Mesendoderm (in vitro differentiated cells): ENCODE measurements at regions not wholly inside any gene's neighbourhood (a gene's known extent, or its start where the extent isn't known, plus 50 kb on each side); places are given as distances from the start of the nearest gene placed in this dataset.
"Not testable (repeated sequence)": the region's sequence is repeated elsewhere in the genome, so short reads cannot be mapped to it uniquely, and the experiment has no call there.

ENCODE experiments used
- DNase-seq: peaks from one replicate; pipeline ENCODE4 v3.0.0; 2013
- H2AK5ac ChIP-seq: 2 replicates; pipeline ENCODE4 v1.6.1; 2013; ENCODE audit warnings: low read length, inconsistent platforms
- H2BK120ac ChIP-seq: 2 replicates; pipeline ENCODE4 v1.6.1; 2013; ENCODE audit warnings: low read depth, mild to moderate bottlenecking, low read length, moderate library complexity, mixed read lengths
- H2BK15ac ChIP-seq: replicated peaks from 2 replicates; pipeline ENCODE4 v1.6.1; 2013; ENCODE audit warnings: low read depth, mild to moderate bottlenecking, moderate library complexity
- H2BK5ac ChIP-seq: 2 replicates; pipeline ENCODE4 v1.6.1; 2013; ENCODE audit warnings: low read length, inconsistent platforms
- H3K18ac ChIP-seq: 2 replicates; pipeline ENCODE4 v1.6.1; 2013; ENCODE audit warnings: mild to moderate bottlenecking, low read length, mixed read lengths
- H3K23ac ChIP-seq: one replicate; pipeline ENCODE4 v1.6.1; 2013; ENCODE audit warnings: low read length
- H3K27ac ChIP-seq: 2 replicates; pipeline ENCODE4 v1.5.1; 2013; ENCODE audit warnings: low read depth, mild to moderate bottlenecking, inconsistent platforms, low read length, moderate library complexity
- H3K27me3 ChIP-seq: 2 replicates; pipeline ENCODE4 v1.6.1; 2013; ENCODE audit warnings: low read length, control low read depth, mild to moderate bottlenecking, inconsistent platforms; ENCODE audit not compliant: insufficient read depth, poor library complexity
- H3K36me3 ChIP-seq: 2 replicates; pipeline ENCODE4 v1.6.1; 2013; ENCODE audit warnings: low read length, inconsistent platforms; ENCODE audit not compliant: control insufficient read depth, insufficient read depth
- H3K4ac ChIP-seq: one replicate; pipeline ENCODE4 v1.6.1; 2013; ENCODE audit warnings: low read depth, mild to moderate bottlenecking, low read length, moderate library complexity
- H3K4me1 ChIP-seq: 2 replicates; pipeline ENCODE4 v1.6.1; 2013; ENCODE audit warnings: low read depth, low read length, inconsistent platforms; ENCODE audit not compliant: control insufficient read depth
- H3K4me2 ChIP-seq: 2 replicates; pipeline ENCODE4 v1.6.1; 2013; ENCODE audit warnings: low read length
- H3K4me3 ChIP-seq: 2 replicates; pipeline ENCODE4 v1.5.1; 2013; ENCODE audit warnings: mild to moderate bottlenecking, low read length
- H3K56ac ChIP-seq: one replicate; pipeline ENCODE4 v1.6.1; 2013; ENCODE audit warnings: low read length
- H3K79me1 ChIP-seq: 2 replicates; pipeline ENCODE4 v1.6.1; 2013; ENCODE audit warnings: low read length, inconsistent platforms
- H3K79me2 ChIP-seq: 2 replicates; pipeline ENCODE4 v1.6.1; 2013; ENCODE audit warnings: mild to moderate bottlenecking, low read length; ENCODE audit not compliant: control insufficient read depth, insufficient read depth
- H3K9ac ChIP-seq: 2 replicates; pipeline ENCODE4 v1.6.1; 2013; ENCODE audit warnings: low read length, inconsistent platforms
- H4K5ac ChIP-seq: one replicate; pipeline ENCODE4 v1.6.1; 2013; ENCODE audit warnings: low read length
- H4K8ac ChIP-seq: one replicate; pipeline ENCODE4 v1.6.1; 2013; ENCODE audit warnings: low read depth, mild to moderate bottlenecking, control low read depth, low read length, moderate library complexity
- WGBS: extraction: QIAGEN DNeasy Blood & Tissue Kit; methylation state at CpG from one replicate; pipeline ENCODE4 v1.1.7; 2013; ENCODE audit warnings: low lambda C conversion rate, missing lambda C conversion rate; ENCODE audit not compliant: insufficient coverage; ENCODE audit errors: extremely low coverage; 5-methylcytosine and 5-hydroxymethylcytosine counted together

GRCh38 chr1:120567620-120568019 lies 152.8 kb downstream of the NBPF8 start:
- not testable (repeated sequence) for H4K5ac ChIP-seq, H2BK120ac ChIP-seq, H3K4me2 ChIP-seq, H3K4me1 ChIP-seq, H3K4me3 ChIP-seq, H2BK15ac ChIP-seq, H3K79me1 ChIP-seq, DNase-seq, H3K9ac ChIP-seq, H3K18ac ChIP-seq, H3K23ac ChIP-seq, H2BK5ac ChIP-seq, H3K4ac ChIP-seq, H2AK5ac ChIP-seq, H3K27ac ChIP-seq, H3K56ac ChIP-seq, H4K8ac ChIP-seq, H3K36me3 ChIP-seq, H3K79me2 ChIP-seq, H3K27me3 ChIP-seq
- WGBS, result no CpG with 5 or more reads among the region's 3 CpGs

DNA sequence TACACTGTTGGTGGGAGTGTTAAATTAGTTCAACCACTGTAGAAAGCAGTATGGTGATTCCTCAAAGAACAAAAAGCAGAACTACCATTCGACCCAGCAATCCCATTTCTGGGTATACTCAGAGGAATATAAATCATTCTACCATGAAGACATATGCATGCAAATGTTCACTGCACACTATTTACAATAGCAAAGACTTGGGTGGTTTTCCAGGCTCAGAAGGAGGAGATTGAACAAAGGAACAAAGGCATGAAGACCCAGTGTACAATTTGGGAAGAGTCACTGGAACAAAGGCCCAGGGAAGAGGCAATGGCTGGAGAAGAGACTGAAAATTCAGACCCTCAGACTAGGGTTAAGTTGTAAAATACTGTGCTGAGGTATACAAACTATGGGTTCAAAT lies 148.5 kb upstream of the NBPF26 start:
- H3K4me1 ChIP-seq, H3K4ac ChIP-seq, H2BK15ac ChIP-seq, DNase-seq, H3K4me2 ChIP-seq, H4K5ac ChIP-seq, H2BK5ac ChIP-seq, H4K8ac ChIP-seq, H2BK120ac ChIP-seq, H3K56ac ChIP-seq, H2AK5ac ChIP-seq, H3K27me3 ChIP-seq, H3K9ac ChIP-seq, H3K18ac ChIP-seq, H3K4me3 ChIP-seq, H3K23ac ChIP-seq, H3K27ac ChIP-seq, H3K79me2 ChIP-seq, H3K79me1 ChIP-seq, H3K36me3 ChIP-seq: not testable (repeated sequence)
- no CpG with 5 or more reads among the region's 1 CpG for WGBS

- not testable (repeated sequence) for H3K4ac ChIP-seq, H3K27me3 ChIP-seq, H3K18ac ChIP-seq, H4K8ac ChIP-seq, H2AK5ac ChIP-seq, H3K27ac ChIP-seq, H3K4me1 ChIP-seq, H4K5ac ChIP-seq, H3K4me2 ChIP-seq, H2BK5ac ChIP-seq, H2BK120ac ChIP-seq, DNase-seq, H3K4me3 ChIP-seq, H3K79me2 ChIP-seq, H3K36me3 ChIP-seq, H2BK15ac ChIP-seq, H3K79me1 ChIP-seq, H3K56ac ChIP-seq, H3K23ac ChIP-seq, H3K9ac ChIP-seq
- no CpG with 5 or more reads among the region's 1 CpG for WGBS
Measured at GRCh38 chr1:120582135-120582534, 141.6 kb upstream of the NBPF26 start.

DNA sequence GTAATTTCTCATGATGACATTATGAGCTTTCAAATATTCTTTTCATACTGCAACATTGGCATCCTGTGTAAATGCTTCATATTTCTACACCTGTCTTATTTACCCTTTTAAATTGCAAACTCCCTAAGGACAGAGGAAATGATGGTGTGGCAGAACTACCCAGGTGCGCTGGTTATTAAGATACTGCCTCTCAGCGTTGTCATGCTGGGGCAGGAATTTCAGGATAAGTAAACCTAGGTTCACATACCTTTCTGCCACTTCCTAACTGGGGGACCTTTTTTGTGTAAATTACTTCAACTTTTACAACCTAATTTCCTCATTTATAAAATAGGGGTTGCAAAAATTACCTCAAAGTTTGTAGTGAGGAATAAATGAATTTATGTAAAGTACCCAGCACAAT lies 137.7 kb upstream of the NBPF26 start:
- not testable (repeated sequence) for H3K23ac ChIP-seq, H3K18ac ChIP-seq, H3K79me1 ChIP-seq, H2BK120ac ChIP-seq, H3K27ac ChIP-seq, H4K5ac ChIP-seq, H3K4me2 ChIP-seq, H2BK5ac ChIP-seq, H3K9ac ChIP-seq, H3K27me3 ChIP-seq, DNase-seq, H2AK5ac ChIP-seq, H3K79me2 ChIP-seq, H3K4me1 ChIP-seq, H3K4ac ChIP-seq, H3K36me3 ChIP-seq, H3K4me3 ChIP-seq, H4K8ac ChIP-seq, H2BK15ac ChIP-seq, H3K56ac ChIP-seq
- WGBS, result no CpG with 5 or more reads among the region's 2 CpGs

- not testable (repeated sequence) for H4K8ac ChIP-seq, H3K79me1 ChIP-seq, H4K5ac ChIP-seq, H3K9ac ChIP-seq, H3K36me3 ChIP-seq, H3K79me2 ChIP-seq, DNase-seq, H3K56ac ChIP-seq, H3K4me1 ChIP-seq, H3K23ac ChIP-seq, H3K4me2 ChIP-seq, H2BK120ac ChIP-seq, H3K4ac ChIP-seq, H3K27ac ChIP-seq, H2BK15ac ChIP-seq, H2AK5ac ChIP-seq, H3K4me3 ChIP-seq, H3K27me3 ChIP-seq, H2BK5ac ChIP-seq, H3K18ac ChIP-seq
- no CpG with 5 or more reads among the region's 1 CpG for WGBS
Measured at GRCh38 chr1:120588811-120589210, 134.9 kb upstream of the NBPF26 start.

DNA sequence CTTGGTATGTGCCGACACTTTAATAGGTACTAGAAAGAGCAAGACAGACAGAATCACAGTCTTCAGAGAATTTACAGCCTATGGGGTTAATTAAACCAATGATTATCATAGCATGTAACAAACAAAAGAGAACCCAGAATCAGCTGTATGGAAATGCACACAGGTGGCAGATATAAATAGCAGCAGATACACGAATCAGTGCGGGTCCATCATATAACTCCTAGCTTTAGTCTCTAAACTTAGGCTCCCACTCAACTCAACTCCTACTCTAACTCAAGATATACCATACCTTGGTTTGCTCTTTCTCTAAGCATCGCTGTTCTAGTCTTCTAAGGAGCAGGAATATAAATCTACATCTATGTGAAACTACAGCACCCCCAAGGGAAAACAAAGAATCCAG lies 132.0 kb upstream of the NBPF26 start:
- H2AK5ac ChIP-seq, H3K4ac ChIP-seq, H2BK15ac ChIP-seq, H3K56ac ChIP-seq, H3K36me3 ChIP-seq, H4K5ac ChIP-seq, H2BK5ac ChIP-seq, H3K4me1 ChIP-seq, DNase-seq, H3K18ac ChIP-seq, H3K79me2 ChIP-seq, H3K4me3 ChIP-seq, H3K4me2 ChIP-seq, H3K23ac ChIP-seq, H3K27ac ChIP-seq, H3K9ac ChIP-seq, H2BK120ac ChIP-seq, H3K27me3 ChIP-seq, H4K8ac ChIP-seq, H3K79me1 ChIP-seq: not testable (repeated sequence)
- no CpG with 5 or more reads among the region's 4 CpGs for WGBS
